Keratinocyte (primary cell): ENCODE measurements at regions not wholly inside any gene's neighbourhood (a gene's known extent, or its start where the extent isn't known, plus 50 kb on each side); places are given as distances from the start of the nearest gene placed in this dataset.

Source experiments
- DNase-seq: peaks from one replicate; pipeline ENCODE4 v3.0.0-alpha.2; 2011; ENCODE audit warnings: low read depth, missing footprints, low spot score
- FAIRE-seq: peaks from 2 replicates; lab custom pipeline; 2011; peaks lifted over from hg19 to GRCh38; lab: Jason Lieb, UNC
- H2AFZ ChIP-seq: 2 replicates; pipeline ENCODE4 v1.6.0; 2012; ENCODE audit warnings: low read length, control low read depth, inconsistent platforms; ENCODE audit not compliant: control insufficient read depth
- H3K27ac ChIP-seq: 2 replicates; pipeline ENCODE4 v1.5.1; 2011; ENCODE audit warnings: low read length; ENCODE audit not compliant: control insufficient read depth, insufficient read depth
- H3K27me3 ChIP-seq: 3 replicates; pipeline ENCODE4 v1.6.0; 2011; ENCODE audit warnings: low read length; ENCODE audit not compliant: control insufficient read depth, insufficient read depth; ENCODE audit errors: extremely low read depth
- H3K36me3 ChIP-seq, 2 experiments: 2 replicates in 1 of 2; 3 replicates in 1 of 2; pipeline ENCODE4 v1.5.1; 2011; ENCODE audit warnings: low read length in 2 of 2, mild to moderate bottlenecking in 1 of 2; ENCODE audit not compliant: control insufficient read depth in 2 of 2, insufficient read depth in 2 of 2; ENCODE audit errors: extremely low read depth in 1 of 2
- H3K4me1 ChIP-seq: 3 replicates; pipeline ENCODE4 v1.5.1; 2011; ENCODE audit warnings: low read length; ENCODE audit not compliant: control insufficient read depth, insufficient read depth; ENCODE audit errors: extremely low read depth
- H3K4me2 ChIP-seq: 3 replicates; pipeline ENCODE4 v1.6.0; 2011; ENCODE audit warnings: low read depth, low read length; ENCODE audit not compliant: control insufficient read depth, insufficient read depth; ENCODE audit errors: extremely low read depth
- H3K4me3 ChIP-seq, 3 experiments: fragments of 200-600 bp in 1 of 3; sonication (generic) in 1 of 3; 2 replicates in 2 of 3; 3 replicates in 1 of 3; pipeline ENCODE4 v1.5.1; 2011 to 2016; ENCODE audit warnings: low read length in 3 of 3, mild to moderate bottlenecking in 3 of 3, control low read depth in 2 of 3, inconsistent platforms in 1 of 3, low read depth in 1 of 3, mixed read lengths in 1 of 3, mixed run types in 1 of 3, moderate library complexity in 1 of 3; ENCODE audit not compliant: control insufficient read depth in 2 of 3, insufficient read depth in 2 of 3; ENCODE audit errors: extremely low read depth in 1 of 3
- H3K79me2 ChIP-seq: 2 replicates; pipeline ENCODE4 v1.6.0; 2012; ENCODE audit warnings: low read length; ENCODE audit not compliant: control insufficient read depth, insufficient read depth
- H3K9ac ChIP-seq: 3 replicates; pipeline ENCODE4 v1.6.0; 2011; ENCODE audit warnings: low read length; ENCODE audit not compliant: control insufficient read depth, insufficient read depth; ENCODE audit errors: extremely low read depth
- H3K9me1 ChIP-seq: 3 replicates; pipeline ENCODE4 v1.6.0; 2011; ENCODE audit warnings: low read length; ENCODE audit not compliant: control insufficient read depth, insufficient read depth; ENCODE audit errors: extremely low read depth
- H3K9me3 ChIP-seq: 2 replicates; pipeline ENCODE4 v1.5.1; 2012; ENCODE audit warnings: low read depth, low read length; ENCODE audit not compliant: control insufficient read depth
- H4K20me1 ChIP-seq: 3 replicates; pipeline ENCODE4 v1.6.0; 2011; ENCODE audit warnings: low read length; ENCODE audit not compliant: control insufficient read depth, insufficient read depth; ENCODE audit errors: extremely low read depth
- CTCF ChIP-seq, 3 experiments: IDR thresholded peaks in 1 of 3; conservative IDR thresholded peaks in 1 of 3; optimal IDR thresholded peaks in 1 of 3; 2 replicates in 2 of 3; 3 replicates in 1 of 3; pipeline versions ENCODE3 to v1.5.1; 2011; ENCODE audit warnings: low read length in 3 of 3, mild to moderate bottlenecking in 3 of 3, moderate library complexity in 2 of 3, control low read depth in 1 of 3, inconsistent platforms in 1 of 3; ENCODE audit not compliant: insufficient read depth in 2 of 3; ENCODE audit errors: extremely low read depth in 1 of 3
- EZH2 ChIP-seq: IDR thresholded peaks from one replicate; pipeline ENCODE4 v1.6.1; 2012; ENCODE audit warnings: inconsistent platforms, mild to moderate bottlenecking, low read length, moderate library complexity
- dilution Hi-C: fragments of 300-500 bp; cut with MboI; formaldehyde crosslinking; loops from one replicate; pipeline ENCODE4 v1.7.0; 2020; ENCODE audit warnings: low sequenced_read_pairs; ENCODE audit not compliant: extremely low pct_ligation_motif_present

GRCh38 chr7:71026680-71027079, 105.3 kb upstream of the GALNT17 start:
- Histone ChIP-seq H3K9me3 (no peaks in the 10 kb centered on the region), H3K4me3 (no peak overlapping the region), H3K9me1 (no peaks in the 10 kb centered on the region), H3K27me3 (no peaks in the 10 kb centered on the region), H3K4me2 (no peak overlapping the region), H3K27ac (no peak overlapping the region), H4K20me1 (no peaks in the 10 kb centered on the region), H3K36me3 (no peaks in the 10 kb centered on the region), H3K79me2 (no peaks in the 10 kb centered on the region), H3K9ac (no peak overlapping the region), H2AFZ (no peak overlapping the region), H3K4me1 (no peaks in the 10 kb centered on the region)
- dilution Hi-C loops, result no loop called here
- FAIRE-seq (no peak), DNase-seq (no peak)
- TF ChIP-seq EZH2 (no peak), CTCF (optimal IDR thresholded peaks at IDR 0.05 in 1 of 3, IDR thresholded peaks at IDR 0.05 in 1 of 3, conservative IDR thresholded peaks at IDR 0.05 in 1 of 3; ENCODE audit: extremely low read depth in 1 of 3, insufficient read depth in 2 of 3, low read length in 3 of 3) (no peak)

DNA sequence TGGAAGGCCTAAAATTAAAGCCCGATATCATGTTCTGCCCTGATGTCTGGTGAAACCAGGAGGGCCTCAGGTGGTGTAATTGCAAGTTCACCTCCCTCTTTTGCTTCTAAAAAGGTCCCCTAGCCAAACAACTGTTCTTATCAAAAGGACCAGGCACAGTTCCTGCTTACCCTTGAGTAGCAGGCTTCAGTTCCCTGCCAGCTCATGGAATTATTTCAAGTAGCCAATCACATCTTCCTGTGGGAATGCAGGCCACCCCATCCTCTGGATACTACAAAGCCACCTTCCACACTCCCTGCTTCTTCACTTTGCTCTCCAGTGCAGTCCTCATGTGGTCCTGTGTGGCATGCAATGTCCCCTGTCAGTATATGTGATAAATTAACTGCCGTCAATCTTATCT, 97.7 kb upstream of the GALNT17 start:
- Histone ChIP-seq H3K9me3 (peaks cover 1% of the 10 kb centered on the region), H3K4me3 (no peak overlapping the region), H3K4me1 (no peaks in the 10 kb centered on the region), H3K9me1 (no peaks in the 10 kb centered on the region), H3K27me3 (no peaks in the 10 kb centered on the region), H3K79me2 (no peaks in the 10 kb centered on the region), H3K27ac (no peak overlapping the region), H2AFZ (no peak overlapping the region), H4K20me1 (no peaks in the 10 kb centered on the region), H3K36me3 (no peaks in the 10 kb centered on the region), H3K9ac (no peak overlapping the region), H3K4me2 (no peak overlapping the region)
- dilution Hi-C loops, result no loop called here
- no peak for DNase-seq
- TF ChIP-seq EZH2 (no peak), CTCF (optimal IDR thresholded peaks at IDR 0.05 in 1 of 3, IDR thresholded peaks at IDR 0.05 in 1 of 3, conservative IDR thresholded peaks at IDR 0.05 in 1 of 3; ENCODE audit: extremely low read depth in 1 of 3, insufficient read depth in 2 of 3, low read length in 3 of 3) (no peak)
- no peak for FAIRE-seq
